Endothelial cell of umbilical vein (primary cell): ENCODE measurements at regions not wholly inside any gene's neighbourhood (a gene's known extent, or its start where the extent isn't known, plus 50 kb on each side); places are given as distances from the start of the nearest gene placed in this dataset.

Experiments
- BruUV-seq: library from RNA; stranded (reverse); fragments of 400-500 nt; replicated peaks from 2 replicates; lab custom pipeline; 2021; lab: Mats Ljungman, UMichigan
- CTCF ChIA-PET: fragments of 300-600, 350-600 bp; sonication (Branson Sonifier 250); formaldehyde crosslinking; loops from one replicate; lab custom pipeline; 2021; ENCODE audit warnings: antibody characterized with exemption, inconsistent platforms; lab: Charles Lee
- POLR2A ChIA-PET: fragments of 300-600, 350-600 bp; sonication (Branson Sonifier 250); formaldehyde crosslinking; loops from one replicate; lab custom pipeline; 2021; ENCODE audit warnings: antibody characterized with exemption, inconsistent platforms; lab: Charles Lee
- DNase-seq: peaks from one replicate; pipeline ENCODE4 v3.0.0-alpha.2; 2011; ENCODE audit warnings: low read depth, low spot score
- FAIRE-seq: peaks from 2 replicates; lab custom pipeline; 2011; peaks lifted over from hg19 to GRCh38; lab: Jason Lieb, UNC
- H2AFZ ChIP-seq: 2 replicates; pipeline ENCODE4 v1.6.0; 2012; ENCODE audit warnings: low read depth, low read length, control low read depth, inconsistent platforms
- H3K27ac ChIP-seq: 2 replicates; pipeline ENCODE4 v1.5.1; 2011; ENCODE audit warnings: low read depth, mild to moderate bottlenecking, control low read depth, low read length, moderate library complexity; ENCODE audit not compliant: insufficient read depth
- H3K27me3 ChIP-seq, 2 experiments: 2 replicates each; pipeline versions ENCODE4 v1.6.0 to v1.6.1; 2011; ENCODE audit warnings: low read length in 2 of 2, mixed read lengths in 1 of 2; ENCODE audit not compliant: control insufficient read depth in 2 of 2, insufficient read depth in 2 of 2
- H3K36me3 ChIP-seq, 2 experiments: 2 replicates in 1 of 2; 3 replicates in 1 of 2; pipeline ENCODE4 v1.5.1; 2011; ENCODE audit warnings: low read length in 2 of 2, mild to moderate bottlenecking in 1 of 2, moderate library complexity in 1 of 2; ENCODE audit not compliant: control insufficient read depth in 2 of 2, insufficient read depth in 2 of 2; ENCODE audit errors: extremely low read depth in 1 of 2
- H3K4me1 ChIP-seq: 3 replicates; pipeline ENCODE4 v1.5.1; 2011; ENCODE audit warnings: mild to moderate bottlenecking, low read length; ENCODE audit not compliant: control insufficient read depth, insufficient read depth; ENCODE audit errors: extremely low read depth
- H3K4me2 ChIP-seq: 2 replicates; pipeline ENCODE4 v1.6.1; 2011; ENCODE audit warnings: low read length, control low read depth, mixed read lengths; ENCODE audit not compliant: insufficient read depth
- H3K4me3 ChIP-seq, 3 experiments: fragments of 200-600 bp in 1 of 3; sonication (generic), shearing (Covaris generic) in 1 of 3; replicated peaks in 1 of 3; 2 replicates each; pipeline ENCODE4 v1.5.1; 2011 to 2016; ENCODE audit warnings: control low read depth in 3 of 3, low read length in 3 of 3, mild to moderate bottlenecking in 2 of 3, inconsistent platforms in 1 of 3, low read depth in 1 of 3, moderate library complexity in 1 of 3; ENCODE audit not compliant: insufficient read depth in 1 of 3
- H3K79me2 ChIP-seq: 2 replicates; pipeline ENCODE4 v1.6.0; 2012; ENCODE audit warnings: low read length, inconsistent platforms; ENCODE audit not compliant: control insufficient read depth, insufficient read depth
- H3K9ac ChIP-seq: replicated peaks from 2 replicates; pipeline ENCODE3; 2011; ENCODE audit warnings: low read length, control low read depth; ENCODE audit not compliant: insufficient read depth; ENCODE audit errors: extremely low read depth
- H3K9me1 ChIP-seq: replicated peaks from 3 replicates; pipeline ENCODE4 v1.6.0; 2011; ENCODE audit warnings: mild to moderate bottlenecking, low read length; ENCODE audit not compliant: control insufficient read depth, insufficient read depth; ENCODE audit errors: extremely low read depth
- H3K9me3 ChIP-seq: replicated peaks from 2 replicates; pipeline ENCODE4 v1.5.1; 2012; ENCODE audit warnings: low read length, inconsistent platforms; ENCODE audit not compliant: control insufficient read depth, insufficient read depth
- H4K20me1 ChIP-seq: replicated peaks from 2 replicates; pipeline ENCODE3; 2011; ENCODE audit warnings: mild to moderate bottlenecking, low read length; ENCODE audit not compliant: control insufficient read depth, insufficient read depth; ENCODE audit errors: extremely low read depth
- EZH2 ChIP-seq: IDR thresholded peaks from 2 replicates; pipeline ENCODE4 v1.6.1; 2012; ENCODE audit warnings: borderline replicate concordance, low read depth, mild to moderate bottlenecking, moderate library complexity, low read length, inconsistent platforms; ENCODE audit not compliant: severe bottlenecking
- FOS ChIP-seq: IDR thresholded peaks from 2 replicates; pipeline ENCODE4 v1.6.1; 2011; ENCODE audit warnings: mild to moderate bottlenecking, low read length, moderate library complexity, borderline replicate concordance; ENCODE audit not compliant: insufficient read depth
- GATA2 ChIP-seq: IDR thresholded peaks from 2 replicates; pipeline ENCODE4 v1.7.0; 2011; ENCODE audit warnings: low read depth, mild to moderate bottlenecking, moderate library complexity, mixed read lengths, low read length; ENCODE audit not compliant: insufficient read length, insufficient read depth
- JUN ChIP-seq: IDR thresholded peaks from 2 replicates; pipeline ENCODE4 v1.6.1; 2011; ENCODE audit warnings: borderline replicate concordance, low read depth; ENCODE audit not compliant: insufficient read length, insufficient read depth
- MYC ChIP-seq: IDR thresholded peaks from one replicate; pipeline ENCODE4 v1.6.1; 2011; ENCODE audit warnings: mild to moderate bottlenecking, low read depth, low read length
- POLR2A ChIP-seq: IDR thresholded peaks from 2 replicates; pipeline ENCODE4 v1.6.1; 2012; ENCODE audit warnings: low read depth, mild to moderate bottlenecking, control low read depth, low read length
- POLR2AphosphoS5 ChIP-seq: IDR thresholded peaks from 2 replicates; pipeline ENCODE4 v1.6.1; 2012; ENCODE audit warnings: low read depth, mild to moderate bottlenecking, control low read depth, low read length, moderate library complexity; ENCODE audit not compliant: insufficient read depth
- dilution Hi-C: fragments of 300-500 bp; cut with MboI; formaldehyde crosslinking; loops from one replicate; pipeline ENCODE4 v1.15.0; 2019; ENCODE audit warnings: low sequenced_read_pairs; ENCODE audit not compliant: extremely low pct_ligation_motif_present
- intact Hi-C: fragments of 100-400 bp; cut with micrococcal nuclease; formaldehyde crosslinking; loops from one replicate; pipeline ENCODE4 v1.10.0; 2022
- TF ChIP-seq, protein P1 (sequence below), 2 donors: IDR thresholded peaks; 1 replicate in 1 of 2; 2 replicates in 1 of 2; pipeline ENCODE4 v1.5.1; 2011; ENCODE audit warnings: low read length in 2 of 2, mild to moderate bottlenecking in 2 of 2, moderate library complexity in 2 of 2, control low read depth in 1 of 2, inconsistent platforms in 1 of 2, low read depth in 1 of 2; ENCODE audit not compliant: insufficient read depth in 1 of 2; ENCODE audit errors: extremely low read depth in 1 of 2
- TF ChIP-seq, protein P2 (sequence below): IDR thresholded peaks from 2 replicates; pipeline ENCODE4 v1.6.1; 2011; ENCODE audit not compliant: insufficient read depth, insufficient read length

DNA sequence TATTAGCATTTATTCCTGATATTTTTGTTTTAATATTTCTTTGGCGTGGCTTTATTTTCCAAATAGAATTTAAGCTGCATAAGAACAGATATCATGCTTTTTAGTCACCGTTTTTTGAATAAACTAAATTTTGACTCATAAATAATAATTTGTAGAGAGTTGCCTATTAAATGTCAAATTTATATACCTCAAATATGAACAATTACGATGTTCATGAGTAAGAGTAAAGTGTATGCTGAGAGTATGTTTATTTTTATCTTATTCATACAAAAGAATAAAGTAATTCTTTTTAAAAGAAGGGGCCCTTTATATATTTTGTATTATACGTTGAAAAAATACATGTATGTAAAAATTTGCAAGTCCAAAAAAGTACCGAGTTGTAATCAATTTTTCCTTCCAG, 126.5 kb upstream of the NRIP1 start:
- H3K9me3 ChIP-seq: no peaks in the 10 kb centered on the region
- H3K4me2 ChIP-seq: no peak overlapping the region
- no TSS peak for BruUV-seq
- DNase-seq (no peak), FAIRE-seq (no peak)
- no peaks in the 10 kb centered on the region for H3K79me2 ChIP-seq
- no peaks in the 10 kb centered on the region for H3K9me1 ChIP-seq
- intact Hi-C loops: loop anchor here (10.0 kb wide), 1 partner anchor 327 kb away; no protein-coding TSS in a partner anchor
- POLR2A ChIA-PET: no interaction called here
- no peaks in the 10 kb centered on the region for H4K20me1 ChIP-seq
- H3K4me3 ChIP-seq: no peak overlapping the region
- CTCF ChIA-PET: no interaction called here
- H3K36me3 ChIP-seq: no peaks in the 10 kb centered on the region
- H3K27ac ChIP-seq: no peak overlapping the region
- H2AFZ ChIP-seq: no peak overlapping the region
- TF ChIP-seq, protein P1, sequence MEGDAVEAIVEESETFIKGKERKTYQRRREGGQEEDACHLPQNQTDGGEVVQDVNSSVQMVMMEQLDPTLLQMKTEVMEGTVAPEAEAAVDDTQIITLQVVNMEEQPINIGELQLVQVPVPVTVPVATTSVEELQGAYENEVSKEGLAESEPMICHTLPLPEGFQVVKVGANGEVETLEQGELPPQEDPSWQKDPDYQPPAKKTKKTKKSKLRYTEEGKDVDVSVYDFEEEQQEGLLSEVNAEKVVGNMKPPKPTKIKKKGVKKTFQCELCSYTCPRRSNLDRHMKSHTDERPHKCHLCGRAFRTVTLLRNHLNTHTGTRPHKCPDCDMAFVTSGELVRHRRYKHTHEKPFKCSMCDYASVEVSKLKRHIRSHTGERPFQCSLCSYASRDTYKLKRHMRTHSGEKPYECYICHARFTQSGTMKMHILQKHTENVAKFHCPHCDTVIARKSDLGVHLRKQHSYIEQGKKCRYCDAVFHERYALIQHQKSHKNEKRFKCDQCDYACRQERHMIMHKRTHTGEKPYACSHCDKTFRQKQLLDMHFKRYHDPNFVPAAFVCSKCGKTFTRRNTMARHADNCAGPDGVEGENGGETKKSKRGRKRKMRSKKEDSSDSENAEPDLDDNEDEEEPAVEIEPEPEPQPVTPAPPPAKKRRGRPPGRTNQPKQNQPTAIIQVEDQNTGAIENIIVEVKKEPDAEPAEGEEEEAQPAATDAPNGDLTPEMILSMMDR (IDR thresholded peaks at IDR 0.05; ENCODE audit: extremely low read depth in 1 of 2, insufficient read depth in 1 of 2, low read depth in 1 of 2, low read length in 2 of 2): no peak
- TF ChIP-seq POLR2A (no peak), FOS (no peak), POLR2AphosphoS5 (no peak)
- TF ChIP-seq, protein P2, sequence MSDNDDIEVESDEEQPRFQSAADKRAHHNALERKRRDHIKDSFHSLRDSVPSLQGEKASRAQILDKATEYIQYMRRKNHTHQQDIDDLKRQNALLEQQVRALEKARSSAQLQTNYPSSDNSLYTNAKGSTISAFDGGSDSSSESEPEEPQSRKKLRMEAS: no peak
- H3K4me1 ChIP-seq: no peaks in the 10 kb centered on the region
- dilution Hi-C loops: no loop called here
- H3K27me3 ChIP-seq: no peaks in the 10 kb centered on the region
- no peak overlapping the region for H3K9ac ChIP-seq

DNA sequence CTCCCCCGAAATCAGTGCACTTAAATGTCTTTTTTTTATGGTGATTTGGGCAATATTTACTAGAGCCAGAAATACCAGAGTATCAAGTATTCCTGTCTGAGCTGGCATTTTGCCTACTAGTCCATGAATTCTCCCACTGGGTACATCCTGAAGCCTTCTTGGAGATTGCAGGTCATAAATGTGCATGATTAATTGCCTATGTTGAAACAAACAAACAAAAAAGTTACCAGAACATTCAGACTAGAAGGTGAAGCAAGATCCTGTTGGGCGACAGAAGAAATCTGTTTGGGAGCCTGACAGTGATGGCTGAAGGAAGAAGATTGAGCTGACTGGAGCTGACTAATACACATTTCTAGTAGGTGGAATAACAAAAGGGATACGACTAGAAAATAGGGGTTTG, 127.4 kb upstream of the NRIP1 start:
- DNase-seq: no peak
- intact Hi-C loops: loop anchor here (10.0 kb wide), 1 partner anchor 327 kb away; no protein-coding TSS in a partner anchor
- no peaks in the 10 kb centered on the region for H3K27me3 ChIP-seq
- no peaks in the 10 kb centered on the region for H3K79me2 ChIP-seq
- no peak overlapping the region for H3K27ac ChIP-seq
- no peak overlapping the region for H3K4me3 ChIP-seq
- H3K9me3 ChIP-seq: no peaks in the 10 kb centered on the region
- no TSS peak for BruUV-seq
- no peak overlapping the region for H2AFZ ChIP-seq
- no peak overlapping the region for H3K9ac ChIP-seq
- ChIA-PET CTCF (no interaction called here), POLR2A (no interaction called here)
- no peak for TF ChIP-seq JUN
- TF ChIP-seq FOS: no peak
- no peak for TF ChIP-seq EZH2
- no peak for TF ChIP-seq GATA2
- TF ChIP-seq MYC: no peak
- TF ChIP-seq POLR2AphosphoS5: no peak
- TF ChIP-seq POLR2A: no peak
- TF ChIP-seq, protein P2: no peak
- TF ChIP-seq, protein P1 (IDR thresholded peaks at IDR 0.05; ENCODE audit: extremely low read depth in 1 of 2, insufficient read depth in 1 of 2, low read depth in 1 of 2, low read length in 2 of 2): no peak
- H4K20me1 ChIP-seq: no peaks in the 10 kb centered on the region
- H3K36me3 ChIP-seq: no peaks in the 10 kb centered on the region
- no peaks in the 10 kb centered on the region for H3K4me1 ChIP-seq
- no peak overlapping the region for H3K4me2 ChIP-seq
- dilution Hi-C loops: no loop called here
- FAIRE-seq: no peak
- H3K9me1 ChIP-seq: no peaks in the 10 kb centered on the region
